HG03565 (cell line): ENCODE measurements at regions not wholly inside any gene's neighbourhood (a gene's known extent, or its start where the extent isn't known, plus 50 kb on each side); places are given as distances from the start of the nearest gene placed in this dataset.

Experiments
- ATAC-seq: cut with Tn5 transposase; IDR thresholded peaks from one replicate; pipeline ENCODE4 v1.9.1; 2021; ENCODE audit warnings: mild to moderate bottlenecking, moderate library complexity; ENCODE audit not compliant: unreplicated experiment

DNA sequence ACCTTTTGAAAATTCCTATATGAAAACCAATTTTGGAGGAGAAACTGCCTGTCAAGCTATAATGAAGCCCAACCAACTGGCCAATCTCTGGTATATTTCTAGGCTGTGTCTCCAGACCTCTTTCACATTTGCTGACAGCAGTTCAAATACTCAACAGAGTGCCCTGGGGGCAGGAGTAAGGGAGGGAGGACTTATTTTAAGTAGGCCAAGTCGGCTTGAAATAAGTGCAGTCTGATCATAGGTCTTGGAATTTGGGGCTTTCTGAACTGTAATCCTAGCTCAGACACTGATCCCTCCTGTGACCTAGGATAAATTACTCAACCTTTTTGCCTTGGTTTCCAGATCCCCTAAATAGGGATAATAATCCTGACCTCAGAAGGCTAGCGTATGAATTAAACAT lies 59.4 kb upstream of the SLC7A11 start:
- no peak for ATAC-seq

DNA sequence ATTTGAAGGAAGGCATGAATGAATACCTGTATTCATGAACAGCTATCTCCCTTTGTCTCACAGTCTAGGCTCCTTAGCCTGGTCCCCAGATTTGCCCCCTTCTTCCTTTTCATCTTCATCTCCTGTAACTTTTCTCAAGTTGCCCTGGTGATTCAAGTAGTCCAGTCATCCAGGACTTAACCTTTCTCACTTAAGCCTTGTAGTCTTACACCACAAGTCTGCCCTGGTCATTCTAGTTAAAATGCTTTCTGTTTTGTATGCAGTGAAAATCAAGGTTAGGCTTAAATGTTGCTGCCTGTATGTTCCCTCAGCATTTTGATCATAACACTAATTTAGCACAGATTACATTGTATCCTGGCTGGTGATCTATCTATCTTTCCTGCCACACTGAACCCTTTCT lies 58.5 kb upstream of the SLC7A11 start:
- ATAC-seq, result no peak

DNA sequence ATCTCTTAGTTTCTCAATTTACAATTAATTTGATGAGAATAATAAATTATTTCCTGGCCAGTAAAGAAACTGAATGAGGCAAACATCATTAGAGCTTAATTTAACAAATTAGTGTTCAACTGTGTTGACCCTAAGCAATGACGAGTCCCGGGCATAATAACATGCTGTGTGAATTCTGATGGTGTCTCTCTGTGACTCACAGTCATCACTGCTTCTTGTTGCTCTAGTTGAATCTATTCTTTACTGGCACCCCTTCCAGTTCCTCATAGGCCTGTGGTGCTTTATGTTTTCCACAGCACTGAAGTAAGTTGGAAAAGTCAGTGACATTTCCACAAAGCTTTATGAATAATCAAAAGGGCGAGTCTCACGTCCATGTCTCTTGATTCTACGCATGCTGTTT lies 57.7 kb upstream of the SLC7A11 start:
- no peak for ATAC-seq

DNA sequence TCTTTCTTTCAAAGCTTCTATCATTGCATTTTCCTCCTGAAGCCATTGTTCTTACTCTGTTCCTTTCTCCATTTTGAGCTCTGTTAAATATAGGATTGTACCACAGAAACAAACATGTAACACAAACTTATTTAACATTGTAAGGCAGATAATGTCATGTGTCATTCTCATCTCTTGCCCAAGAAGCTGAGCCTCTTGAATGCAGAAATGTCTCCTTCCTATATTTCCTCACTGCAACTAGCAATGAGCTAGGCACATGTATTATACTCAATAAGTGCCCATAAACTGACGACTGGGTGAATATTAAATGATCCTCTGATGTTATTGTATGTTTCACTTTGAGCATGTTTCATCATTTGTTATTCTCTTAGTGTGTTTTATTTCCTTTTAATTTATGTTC lies 56.7 kb upstream of the SLC7A11 start:
- ATAC-seq, result no peak

DNA sequence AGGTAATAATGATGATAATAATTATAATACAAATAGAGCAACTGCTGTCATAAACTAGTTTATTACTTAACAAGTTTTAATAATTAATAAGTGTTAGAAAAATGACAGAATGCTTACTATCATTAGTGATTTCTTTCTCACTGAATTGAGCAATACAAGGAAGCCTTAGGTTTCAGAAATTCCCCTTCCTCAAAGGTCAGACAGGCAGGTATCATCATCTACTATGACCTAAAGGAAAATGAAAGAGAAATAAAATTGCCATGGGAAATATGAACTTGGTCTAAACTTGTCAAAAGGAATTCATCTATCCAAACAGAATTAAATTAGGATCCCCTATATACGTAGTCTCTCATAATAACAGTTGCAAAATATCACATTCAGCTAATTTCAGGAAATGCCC lies 56.3 kb upstream of the SLC7A11 start:
- no peak for ATAC-seq

DNA sequence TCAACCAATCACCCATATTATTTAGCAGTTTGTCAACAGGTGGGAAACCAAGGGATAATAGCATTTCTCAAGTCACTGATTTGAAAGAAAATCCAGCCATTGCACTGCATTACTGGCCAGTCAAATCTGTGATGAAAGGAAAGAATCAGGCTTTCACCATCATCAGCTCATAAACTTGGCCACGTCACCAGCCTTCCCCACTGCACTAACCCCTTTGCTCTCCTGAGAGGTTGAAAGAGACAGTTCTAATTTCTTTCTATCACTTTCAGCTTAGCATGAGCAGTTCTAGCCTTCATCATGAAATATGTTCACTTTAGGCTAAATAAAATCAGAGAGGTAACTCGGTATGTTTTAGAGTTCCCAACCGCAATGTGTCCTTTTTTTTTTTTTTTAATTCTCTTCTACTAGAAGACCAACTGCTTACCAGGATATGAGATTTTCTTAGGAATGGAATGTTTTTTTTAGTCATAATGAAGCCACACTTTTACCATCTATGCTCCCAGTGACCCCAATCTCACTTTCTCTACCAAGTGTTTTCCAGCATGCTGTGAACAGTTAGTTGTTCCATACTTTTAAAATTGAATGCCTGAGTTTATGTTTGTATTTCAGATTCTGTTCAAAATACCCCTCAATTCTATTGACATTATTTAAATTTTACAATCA lies 55.7 kb upstream of the SLC7A11 start:
- no peak for ATAC-seq

DNA sequence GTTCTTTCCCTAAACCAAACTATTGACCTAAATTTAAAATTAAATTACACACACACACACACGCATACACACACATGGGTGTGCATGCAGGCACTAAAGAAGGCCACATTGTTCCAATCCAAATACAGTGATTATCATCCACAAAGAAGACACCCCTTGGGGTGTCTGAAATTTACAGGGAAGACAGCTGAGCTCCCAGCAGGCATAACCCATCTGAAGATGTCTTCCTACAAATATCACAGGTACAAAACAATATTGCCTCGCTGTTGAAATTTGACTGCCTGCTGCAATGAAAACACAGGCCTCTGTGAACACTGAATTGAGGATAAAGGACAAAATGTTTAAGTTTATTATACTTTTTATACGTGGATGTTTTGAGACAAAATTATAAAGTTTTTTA lies 50.2 kb upstream of the SLC7A11 start:
- ATAC-seq, result no peak
